ENCODE measurements at regions not wholly inside any gene's neighbourhood (a gene's known extent, or its start where the extent isn't known, plus 50 kb on each side); places are given as distances from the start of the nearest gene placed in this dataset.

GRCh38 chr17:13288248-13288647 is 270.4 kb upstream of the ELAC2 start (continued):
- TF ChIP-seq HOXC10 (CRISPR knock-in tag; IDR thresholded peaks at IDR 0.05) (no peak), GLIS1 (tag by site-specific recombination; IDR thresholded peaks at IDR 0.05) (no peak), ZNF114 (tag by site-specific recombination; IDR thresholded peaks at IDR 0.05) (no peak), ZNF10 (tag by site-specific recombination; IDR thresholded peaks at IDR 0.05) (no peak), OVOL3 (tag by site-specific recombination; IDR thresholded peaks at IDR 0.05) (no peak)
- TF ChIP-seq, protein P1, sequence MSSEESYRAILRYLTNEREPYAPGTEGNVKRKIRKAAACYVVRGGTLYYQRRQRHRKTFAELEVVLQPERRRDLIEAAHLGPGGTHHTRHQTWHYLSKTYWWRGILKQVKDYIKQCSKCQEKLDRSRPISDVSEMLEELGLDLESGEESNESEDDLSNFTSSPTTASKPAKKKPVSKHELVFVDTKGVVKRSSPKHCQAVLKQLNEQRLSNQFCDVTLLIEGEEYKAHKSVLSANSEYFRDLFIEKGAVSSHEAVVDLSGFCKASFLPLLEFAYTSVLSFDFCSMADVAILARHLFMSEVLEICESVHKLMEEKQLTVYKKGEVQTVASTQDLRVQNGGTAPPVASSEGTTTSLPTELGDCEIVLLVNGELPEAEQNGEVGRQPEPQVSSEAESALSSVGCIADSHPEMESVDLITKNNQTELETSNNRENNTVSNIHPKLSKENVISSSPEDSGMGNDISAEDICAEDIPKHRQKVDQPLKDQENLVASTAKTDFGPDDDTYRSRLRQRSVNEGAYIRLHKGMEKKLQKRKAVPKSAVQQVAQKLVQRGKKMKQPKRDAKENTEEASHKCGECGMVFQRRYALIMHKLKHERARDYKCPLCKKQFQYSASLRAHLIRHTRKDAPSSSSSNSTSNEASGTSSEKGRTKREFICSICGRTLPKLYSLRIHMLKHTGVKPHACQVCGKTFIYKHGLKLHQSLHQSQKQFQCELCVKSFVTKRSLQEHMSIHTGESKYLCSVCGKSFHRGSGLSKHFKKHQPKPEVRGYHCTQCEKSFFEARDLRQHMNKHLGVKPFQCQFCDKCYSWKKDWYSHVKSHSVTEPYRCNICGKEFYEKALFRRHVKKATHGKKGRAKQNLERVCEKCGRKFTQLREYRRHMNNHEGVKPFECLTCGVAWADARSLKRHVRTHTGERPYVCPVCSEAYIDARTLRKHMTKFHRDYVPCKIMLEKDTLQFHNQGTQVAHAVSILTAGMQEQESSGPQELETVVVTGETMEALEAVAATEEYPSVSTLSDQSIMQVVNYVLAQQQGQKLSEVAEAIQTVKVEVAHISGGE (tag by site-specific recombination; conservative IDR thresholded peaks at IDR 0.05; ENCODE audit: low read depth) = no peak
- TF ChIP-seq, protein P2, sequence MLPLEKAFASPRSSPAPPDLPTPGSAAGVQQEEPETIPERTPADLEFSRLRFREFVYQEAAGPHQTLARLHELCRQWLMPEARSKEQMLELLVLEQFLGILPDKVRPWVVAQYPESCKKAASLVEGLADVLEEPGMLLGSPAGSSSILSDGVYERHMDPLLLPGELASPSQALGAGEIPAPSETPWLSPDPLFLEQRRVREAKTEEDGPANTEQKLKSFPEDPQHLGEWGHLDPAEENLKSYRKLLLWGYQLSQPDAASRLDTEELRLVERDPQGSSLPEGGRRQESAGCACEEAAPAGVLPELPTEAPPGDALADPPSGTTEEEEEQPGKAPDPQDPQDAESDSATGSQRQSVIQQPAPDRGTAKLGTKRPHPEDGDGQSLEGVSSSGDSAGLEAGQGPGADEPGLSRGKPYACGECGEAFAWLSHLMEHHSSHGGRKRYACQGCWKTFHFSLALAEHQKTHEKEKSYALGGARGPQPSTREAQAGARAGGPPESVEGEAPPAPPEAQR (tag by site-specific recombination; IDR thresholded peaks at IDR 0.05) = no peak
- TF ChIP-seq, protein P3, sequence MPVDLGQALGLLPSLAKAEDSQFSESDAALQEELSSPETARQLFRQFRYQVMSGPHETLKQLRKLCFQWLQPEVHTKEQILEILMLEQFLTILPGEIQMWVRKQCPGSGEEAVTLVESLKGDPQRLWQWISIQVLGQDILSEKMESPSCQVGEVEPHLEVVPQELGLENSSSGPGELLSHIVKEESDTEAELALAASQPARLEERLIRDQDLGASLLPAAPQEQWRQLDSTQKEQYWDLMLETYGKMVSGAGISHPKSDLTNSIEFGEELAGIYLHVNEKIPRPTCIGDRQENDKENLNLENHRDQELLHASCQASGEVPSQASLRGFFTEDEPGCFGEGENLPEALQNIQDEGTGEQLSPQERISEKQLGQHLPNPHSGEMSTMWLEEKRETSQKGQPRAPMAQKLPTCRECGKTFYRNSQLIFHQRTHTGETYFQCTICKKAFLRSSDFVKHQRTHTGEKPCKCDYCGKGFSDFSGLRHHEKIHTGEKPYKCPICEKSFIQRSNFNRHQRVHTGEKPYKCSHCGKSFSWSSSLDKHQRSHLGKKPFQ (tag by site-specific recombination; IDR thresholded peaks at IDR 0.05) = no peak

- Histone ChIP-seq H3K9me3 (ENCODE audit: control insufficient read depth, insufficient read depth, low read depth, low read length) (no peaks in the 10 kb centered on the region), H3K4me1 (ENCODE audit: control insufficient read depth, insufficient read depth, low read length) (no peaks in the 10 kb centered on the region), H3K27ac (ENCODE audit: extremely low read depth, low read depth, low read length) (no peak overlapping the region), H3K36me3 (ENCODE audit: control insufficient read depth in 2 of 2, insufficient read depth in 1 of 2, low read length in 2 of 2) (no peaks in the 10 kb centered on the region), H3K4me3 (ENCODE audit: low read depth, low read length) (no peak overlapping the region)
- ChIA-PET CTCF (no interaction called here), POLR2A (no interaction called here)
- TF ChIP-seq GLIS2 (tag by site-specific recombination; IDR thresholded peaks at IDR 0.05) (no peak), ZNF10 (tag by site-specific recombination; IDR thresholded peaks at IDR 0.05) (no peak), ZBTB44 (tag by site-specific recombination; IDR thresholded peaks at IDR 0.05) (no peak), ZFHX2 (tag by site-specific recombination; conservative IDR thresholded peaks at IDR 0.05) (no peak), ZNF529 (tag by site-specific recombination; IDR thresholded peaks at IDR 0.05; ENCODE audit: insufficient replicate concordance) (no peak), ZNF302 (tag by site-specific recombination; IDR thresholded peaks at IDR 0.05; ENCODE audit: low read depth) (no peak), ZNF366 (tag by site-specific recombination; conservative IDR thresholded peaks at IDR 0.05) (no peak), PRDM2 (tag by site-specific recombination; IDR thresholded peaks at IDR 0.05; ENCODE audit: borderline replicate concordance) (no peak), OSR2 (tag by site-specific recombination; IDR thresholded peaks at IDR 0.05) (no peak), ZBTB48 (tag by site-specific recombination; IDR thresholded peaks at IDR 0.05) (no peak)
- TF ChIP-seq, protein P4, sequence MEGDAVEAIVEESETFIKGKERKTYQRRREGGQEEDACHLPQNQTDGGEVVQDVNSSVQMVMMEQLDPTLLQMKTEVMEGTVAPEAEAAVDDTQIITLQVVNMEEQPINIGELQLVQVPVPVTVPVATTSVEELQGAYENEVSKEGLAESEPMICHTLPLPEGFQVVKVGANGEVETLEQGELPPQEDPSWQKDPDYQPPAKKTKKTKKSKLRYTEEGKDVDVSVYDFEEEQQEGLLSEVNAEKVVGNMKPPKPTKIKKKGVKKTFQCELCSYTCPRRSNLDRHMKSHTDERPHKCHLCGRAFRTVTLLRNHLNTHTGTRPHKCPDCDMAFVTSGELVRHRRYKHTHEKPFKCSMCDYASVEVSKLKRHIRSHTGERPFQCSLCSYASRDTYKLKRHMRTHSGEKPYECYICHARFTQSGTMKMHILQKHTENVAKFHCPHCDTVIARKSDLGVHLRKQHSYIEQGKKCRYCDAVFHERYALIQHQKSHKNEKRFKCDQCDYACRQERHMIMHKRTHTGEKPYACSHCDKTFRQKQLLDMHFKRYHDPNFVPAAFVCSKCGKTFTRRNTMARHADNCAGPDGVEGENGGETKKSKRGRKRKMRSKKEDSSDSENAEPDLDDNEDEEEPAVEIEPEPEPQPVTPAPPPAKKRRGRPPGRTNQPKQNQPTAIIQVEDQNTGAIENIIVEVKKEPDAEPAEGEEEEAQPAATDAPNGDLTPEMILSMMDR (tag by site-specific recombination; IDR thresholded peaks at IDR 0.05) = no peak
- TF ChIP-seq, protein P5, sequence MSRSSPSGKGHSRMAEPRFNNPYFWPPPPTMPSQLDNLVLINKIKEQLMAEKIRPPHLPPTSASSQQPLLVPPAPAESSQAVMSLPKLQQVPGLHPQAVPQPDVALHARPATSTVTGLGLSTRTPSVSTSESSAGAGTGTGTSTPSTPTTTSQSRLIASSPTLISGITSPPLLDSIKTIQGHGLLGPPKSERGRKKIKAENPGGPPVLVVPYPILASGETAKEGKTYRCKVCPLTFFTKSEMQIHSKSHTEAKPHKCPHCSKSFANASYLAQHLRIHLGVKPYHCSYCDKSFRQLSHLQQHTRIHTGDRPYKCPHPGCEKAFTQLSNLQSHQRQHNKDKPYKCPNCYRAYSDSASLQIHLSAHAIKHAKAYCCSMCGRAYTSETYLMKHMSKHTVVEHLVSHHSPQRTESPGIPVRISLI (tag by site-specific recombination; IDR thresholded peaks at IDR 0.05) = no peak
Measured at GRCh38 chr17:13287226-13287625, 269.4 kb upstream of the ELAC2 start.
